Muscle of leg (tissue), 3 donors: ENCODE measurements at regions not wholly inside any gene's neighbourhood (a gene's known extent, or its start where the extent isn't known, plus 50 kb on each side); places are given as distances from the start of the nearest gene placed in this dataset.

Source experiments
- DNase-seq: peaks from one replicate; pipeline ENCODE4 v3.0.0; 2013
- H3K27ac ChIP-seq: one replicate; pipeline ENCODE4 v1.5.1; 2013; ENCODE audit warnings: mild to moderate bottlenecking, low read length, control low read depth
- H3K27me3 ChIP-seq: one replicate; pipeline ENCODE4 v1.6.1; 2013; ENCODE audit warnings: low read length; ENCODE audit not compliant: control insufficient read depth, insufficient read depth
- H3K36me3 ChIP-seq: one replicate; pipeline ENCODE4 v1.6.1; 2013; ENCODE audit warnings: low read length; ENCODE audit not compliant: control insufficient read depth, insufficient read depth
- H3K4me1 ChIP-seq: one replicate; pipeline ENCODE4 v1.6.1; 2013; ENCODE audit warnings: low read length; ENCODE audit not compliant: control insufficient read depth, insufficient read depth
- H3K4me3 ChIP-seq: one replicate; pipeline ENCODE4 v1.5.1; 2013; ENCODE audit warnings: low read length, control low read depth
- H3K9me3 ChIP-seq: replicated peaks from 2 replicates; pipeline ENCODE4 v1.6.1; 2013; ENCODE audit warnings: low read depth, low read length; ENCODE audit not compliant: control insufficient read depth
- WGBS: methylation state at CpG from one replicate; pipeline ENCODE4 v1.1.5; 2013; ENCODE audit warnings: missing lambda C conversion rate; ENCODE audit not compliant: insufficient coverage; 5-methylcytosine and 5-hydroxymethylcytosine counted together

DNA sequence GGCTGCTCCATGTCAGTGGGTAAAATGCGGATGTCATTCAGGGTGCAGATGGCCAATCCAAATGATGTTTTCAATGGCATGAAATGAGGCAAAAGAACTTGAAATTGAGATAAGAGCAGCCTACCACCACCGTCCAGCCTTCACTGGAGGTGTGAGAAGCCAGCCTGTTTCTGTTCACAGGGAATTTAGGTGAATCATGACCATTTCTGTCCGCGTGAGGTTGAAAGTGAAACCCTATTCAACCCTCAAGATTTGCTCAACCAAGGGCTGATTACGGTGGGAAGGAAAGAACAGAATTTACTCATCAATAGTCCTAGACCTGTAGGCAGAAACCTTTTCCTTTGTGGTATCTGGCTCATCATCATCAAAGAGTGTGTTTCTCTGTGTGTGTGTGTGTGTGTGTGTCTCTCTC is 370.7 kb downstream of the COG6 start:
- WGBS, result 100% methylated on average over 2 of the region's 5 CpGs
- no peak overlapping the region for H3K4me3 ChIP-seq
- no peak for DNase-seq
- H3K27ac ChIP-seq, result no peak overlapping the region
- H3K27me3 ChIP-seq, result no peaks in the 10 kb centered on the region
- peaks cover 2% of the 10 kb centered on the region for H3K9me3 ChIP-seq
- no peaks in the 10 kb centered on the region for H3K36me3 ChIP-seq
- H3K4me1 ChIP-seq, result peaks cover 2% of the 10 kb centered on the region

DNA sequence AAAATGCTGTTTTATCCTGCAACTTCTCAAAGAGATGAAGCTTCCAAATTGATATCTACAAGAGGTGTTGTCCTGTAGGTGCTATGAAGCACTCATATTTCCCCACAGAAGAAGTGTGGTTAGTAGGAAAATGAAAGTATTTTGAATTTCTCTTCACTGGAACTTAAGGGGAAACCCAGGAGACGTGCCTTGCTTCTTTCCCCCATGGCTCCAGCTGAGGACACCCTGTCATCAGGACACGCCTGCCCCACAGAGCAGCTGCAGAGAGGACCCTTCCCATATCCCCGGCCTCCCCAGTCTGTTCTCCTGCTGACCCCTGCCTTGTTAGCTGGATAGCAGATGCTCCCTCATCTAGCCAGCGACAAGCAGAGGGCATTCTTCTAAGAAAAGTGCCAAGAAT is 371.3 kb downstream of the COG6 start:
- WGBS, result 86% methylated on average over 2 of the region's 4 CpGs
- no peak for DNase-seq

DNA sequence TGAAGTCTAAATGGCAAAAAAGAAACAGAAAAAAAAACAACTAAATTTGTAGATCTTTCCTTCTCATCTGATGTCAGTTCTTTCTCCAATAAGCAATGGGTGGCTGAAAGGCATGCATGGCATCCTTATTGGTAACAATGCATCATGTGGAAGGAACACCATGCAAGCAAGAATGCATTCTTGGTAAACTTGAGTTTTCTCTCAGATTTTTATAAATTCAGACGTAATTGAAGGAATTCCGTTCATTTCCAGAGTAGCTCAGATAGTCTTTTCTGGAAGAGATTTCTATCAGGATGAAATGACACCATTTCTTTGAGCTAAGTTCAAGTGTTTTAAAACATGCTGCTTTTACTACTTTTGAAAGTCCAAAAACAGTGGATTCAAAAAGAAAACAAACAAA is 373.0 kb downstream of the COG6 start:
- Histone ChIP-seq H3K36me3 (no peaks in the 10 kb centered on the region), H3K27ac (no peak overlapping the region), H3K9me3 (peaks cover 2% of the 10 kb centered on the region), H3K4me3 (no peak overlapping the region), H3K4me1 (peaks cover 2% of the 10 kb centered on the region), H3K27me3 (no peaks in the 10 kb centered on the region)
- no CpG with 5 or more reads among the region's 2 CpGs for WGBS
- DNase-seq, result no peak

More for the DNA sequence above, 371.3 kb downstream of the COG6 start:
- Histone ChIP-seq H3K4me3 (no peak overlapping the region), H3K27me3 (no peaks in the 10 kb centered on the region), H3K4me1 (peaks cover 2% of the 10 kb centered on the region), H3K9me3 (peaks cover 2% of the 10 kb centered on the region), H3K27ac (no peak overlapping the region), H3K36me3 (no peaks in the 10 kb centered on the region)

DNA sequence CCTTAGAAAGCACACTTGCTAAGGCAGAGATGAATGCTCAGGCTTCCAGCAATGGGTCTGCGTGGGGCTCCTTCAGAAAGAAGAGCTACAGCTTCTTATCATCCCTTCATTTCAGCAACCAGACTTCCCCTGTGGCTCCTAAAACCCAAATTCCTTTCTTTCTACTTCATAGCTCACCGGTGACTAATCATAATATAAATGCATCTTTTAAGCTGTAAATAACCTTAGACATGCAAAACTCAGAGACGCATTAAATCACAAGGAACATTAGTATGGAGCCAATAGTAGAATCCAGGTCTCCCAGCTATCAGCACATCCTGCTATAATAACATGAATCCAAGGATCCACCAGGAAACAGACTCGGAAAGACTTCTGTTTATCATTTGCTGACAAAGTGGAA is 375.6 kb downstream of the COG6 start:
- Histone ChIP-seq H3K27me3 (no peaks in the 10 kb centered on the region), H3K9me3 (peaks cover 2% of the 10 kb centered on the region), H3K4me1 (no peaks in the 10 kb centered on the region), H3K27ac (no peak overlapping the region), H3K36me3 (no peaks in the 10 kb centered on the region), H3K4me3 (no peak overlapping the region)
- peak; percentile 65 for DNase-seq
- no CpG with 5 or more reads among the region's 4 CpGs for WGBS

DNA sequence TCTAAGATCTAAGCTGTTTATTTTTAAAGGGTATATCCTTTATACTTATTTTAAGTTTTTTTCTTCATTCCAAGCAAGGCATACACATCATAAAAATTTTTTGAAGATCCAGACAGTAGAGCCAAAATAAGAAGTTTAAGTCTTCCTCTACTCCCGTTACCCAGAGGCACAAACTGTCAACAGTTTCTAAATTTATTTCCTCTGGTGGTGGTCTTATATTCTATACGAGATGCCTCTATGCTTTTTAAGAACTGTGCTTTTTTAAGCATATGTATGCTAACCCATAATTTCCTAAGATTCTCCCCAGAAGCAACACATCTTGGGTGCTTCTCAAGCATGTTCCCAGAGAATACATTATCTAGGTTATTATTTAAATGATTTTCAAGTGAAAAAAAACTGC is 383.6 kb downstream of the COG6 start:
- DNase-seq, result no peak
- Histone ChIP-seq H3K9me3 (no peaks in the 10 kb centered on the region), H3K4me1 (no peaks in the 10 kb centered on the region), H3K36me3 (no peaks in the 10 kb centered on the region), H3K4me3 (no peak overlapping the region), H3K27ac (no peak overlapping the region), H3K27me3 (no peaks in the 10 kb centered on the region)
- WGBS, result no CpG with 5 or more reads among the region's 2 CpGs

DNA sequence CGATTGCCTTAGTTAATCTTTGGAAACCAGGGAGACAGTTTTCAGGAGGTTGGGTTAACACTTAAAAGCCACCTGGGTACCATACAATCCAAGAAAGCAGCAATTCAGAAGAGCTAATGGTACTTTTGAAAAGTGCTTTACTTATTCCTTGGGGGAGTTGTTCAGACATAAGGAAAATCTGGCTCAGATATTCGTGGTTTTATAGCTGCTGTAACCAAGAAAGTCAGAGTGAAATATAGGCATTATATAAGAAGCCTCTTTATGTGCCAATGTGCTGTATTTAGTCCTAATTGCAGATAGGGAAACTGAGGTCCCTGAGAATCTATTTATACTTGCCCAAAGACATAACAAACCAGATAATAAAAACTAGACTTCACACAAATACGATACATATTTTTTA is 387.5 kb downstream of the COG6 start:
- 0% methylated on average over 1 of the region's 3 CpGs for WGBS
- no peaks in the 10 kb centered on the region for H3K27me3 ChIP-seq

DNA sequence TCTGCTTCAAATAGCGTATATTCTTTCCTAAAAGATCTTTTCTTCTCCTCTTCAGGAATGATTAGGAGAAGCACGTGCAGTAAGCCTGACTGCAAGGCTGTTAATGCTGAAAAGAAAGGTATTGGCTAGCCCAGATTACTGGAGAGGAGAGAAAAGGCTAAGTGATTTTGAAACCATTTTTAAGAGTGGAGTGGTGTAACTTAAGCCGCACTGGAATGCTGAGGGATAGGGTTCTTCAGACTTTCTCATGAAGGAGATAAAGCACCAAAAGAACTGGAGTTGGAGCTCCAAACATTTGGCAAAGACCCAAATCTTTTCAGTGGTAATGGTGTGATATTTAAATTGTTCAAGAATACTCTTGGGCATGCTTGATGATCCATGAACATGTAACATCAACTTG is 388.3 kb downstream of the COG6 start:
- Histone ChIP-seq H3K36me3 (no peaks in the 10 kb centered on the region), H3K4me3 (no peak overlapping the region), H3K27me3 (no peaks in the 10 kb centered on the region), H3K27ac (no peak overlapping the region), H3K4me1 (no peaks in the 10 kb centered on the region), H3K9me3 (no peaks in the 10 kb centered on the region)
- DNase-seq, result no peak
- 33% methylated on average over 2 of the region's 3 CpGs for WGBS

More for the DNA sequence above, 387.5 kb downstream of the COG6 start:
- H3K4me3 ChIP-seq, result no peak overlapping the region
- H3K9me3 ChIP-seq, result no peaks in the 10 kb centered on the region
- DNase-seq, result peak; percentile 52
- no peaks in the 10 kb centered on the region for H3K36me3 ChIP-seq
- no peak overlapping the region for H3K27ac ChIP-seq
- H3K4me1 ChIP-seq, result no peaks in the 10 kb centered on the region

DNA sequence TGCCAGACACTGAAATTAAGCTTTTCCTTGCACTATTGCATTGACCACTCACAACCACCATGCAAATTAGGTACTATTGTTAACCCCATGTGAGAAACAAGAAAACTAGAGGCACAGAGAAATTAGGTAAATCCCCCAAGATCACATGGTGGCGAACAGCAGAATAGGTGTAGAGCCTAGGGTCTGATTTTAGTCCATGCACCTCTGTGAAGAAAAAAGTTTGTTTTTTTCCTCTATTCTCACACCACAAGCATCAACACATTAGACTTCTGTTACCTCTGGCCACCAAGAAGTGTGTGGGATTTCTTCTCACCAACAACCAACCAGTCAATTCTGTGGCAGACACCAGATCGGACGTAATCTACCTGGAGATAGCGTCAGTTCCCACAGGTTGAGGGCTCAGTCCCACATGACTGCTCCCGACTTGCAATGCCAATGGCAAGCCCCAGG is 391.9 kb downstream of the COG6 start:
- WGBS, result 100% methylated on average over 1 of the region's 5 CpGs

DNA sequence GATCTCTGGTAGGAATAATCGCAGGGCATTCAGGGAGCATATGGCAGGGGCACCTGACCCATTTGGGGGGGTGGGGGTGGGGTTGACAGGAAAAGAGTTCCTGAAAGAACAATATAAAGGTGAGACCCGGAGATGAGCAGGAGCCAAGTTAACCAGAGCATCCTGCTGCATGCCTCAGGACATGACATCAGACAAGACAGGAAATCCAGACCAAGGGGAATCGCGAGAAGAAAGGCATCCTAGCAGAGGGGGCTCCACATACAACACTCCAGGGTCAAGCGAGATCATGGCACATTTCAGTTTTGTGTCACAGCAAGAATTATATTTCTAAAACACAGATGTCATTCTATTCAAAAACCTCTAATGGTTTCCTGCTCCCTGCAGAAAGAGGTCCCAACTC is 393.1 kb downstream of the COG6 start:
- H3K27ac ChIP-seq, result no peak overlapping the region
- DNase-seq, result no peak
- H3K4me1 ChIP-seq, result no peaks in the 10 kb centered on the region
- no peaks in the 10 kb centered on the region for H3K9me3 ChIP-seq
- no peaks in the 10 kb centered on the region for H3K27me3 ChIP-seq
- no peak overlapping the region for H3K4me3 ChIP-seq
- WGBS, result 78% methylated on average over 4 of the region's 5 CpGs
- H3K36me3 ChIP-seq, result no peaks in the 10 kb centered on the region

More for the DNA sequence above, 391.9 kb downstream of the COG6 start:
- Histone ChIP-seq H3K4me3 (no peak overlapping the region), H3K4me1 (no peaks in the 10 kb centered on the region), H3K36me3 (no peaks in the 10 kb centered on the region), H3K9me3 (no peaks in the 10 kb centered on the region), H3K27me3 (no peaks in the 10 kb centered on the region), H3K27ac (no peak overlapping the region)
- no peak for DNase-seq

DNA sequence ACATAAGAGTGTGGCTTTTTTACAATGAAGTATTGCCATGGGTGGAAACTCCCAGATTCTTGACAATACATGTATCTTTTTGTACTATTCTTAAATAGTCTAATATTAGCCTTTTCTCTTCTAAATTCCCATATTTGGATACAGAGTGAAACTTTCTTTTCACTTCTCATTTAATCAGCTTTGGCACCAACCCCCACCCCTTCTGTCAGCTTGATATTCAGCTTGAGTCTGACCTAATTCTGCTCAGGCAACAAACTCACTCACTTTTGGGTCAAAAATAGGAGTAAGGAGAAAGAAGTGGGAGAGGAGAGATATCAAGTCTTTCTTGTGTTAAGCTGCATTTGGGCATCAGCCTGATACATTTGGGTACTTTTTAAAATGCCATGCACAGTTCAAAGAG is 397.5 kb downstream of the COG6 start:
- no peak overlapping the region for H3K27ac ChIP-seq
- no peaks in the 10 kb centered on the region for H3K36me3 ChIP-seq
- no peaks in the 10 kb centered on the region for H3K9me3 ChIP-seq
- no peaks in the 10 kb centered on the region for H3K4me1 ChIP-seq
- no peaks in the 10 kb centered on the region for H3K27me3 ChIP-seq
- no peak overlapping the region for H3K4me3 ChIP-seq
- DNase-seq, result no peak

DNA sequence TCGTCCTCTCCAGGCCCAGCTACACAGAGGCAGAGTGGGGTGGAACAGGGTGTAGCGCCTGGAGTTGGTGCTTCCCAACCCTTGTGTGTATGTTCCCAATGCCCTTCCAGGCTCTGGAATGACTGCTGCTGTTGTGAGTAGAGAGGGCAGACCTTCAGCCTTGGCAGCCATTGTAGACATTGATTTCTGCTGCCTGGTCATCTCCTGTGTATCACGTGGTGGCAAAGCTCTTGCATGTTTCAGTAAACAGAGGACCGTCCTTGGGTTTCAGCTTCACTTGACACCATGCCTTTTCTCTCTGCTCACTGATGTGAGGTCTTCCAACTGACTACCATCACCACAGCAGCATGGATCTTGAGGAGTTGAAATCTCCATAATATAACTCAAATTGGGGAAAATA is 397.9 kb downstream of the COG6 start:
- no peaks in the 10 kb centered on the region for H3K9me3 ChIP-seq
- WGBS, result 100% methylated on average over 1 of the region's 4 CpGs
- no peaks in the 10 kb centered on the region for H3K36me3 ChIP-seq
- DNase-seq, result no peak
- no peaks in the 10 kb centered on the region for H3K27me3 ChIP-seq
- no peak overlapping the region for H3K4me3 ChIP-seq
- no peak overlapping the region for H3K27ac ChIP-seq
- H3K4me1 ChIP-seq, result no peaks in the 10 kb centered on the region
